GM12865 (cell line): ENCODE measurements at regions not wholly inside any gene's neighbourhood (a gene's known extent, or its start where the extent isn't known, plus 50 kb on each side); places are given as distances from the start of the nearest gene placed in this dataset.

Source experiments
- DNase-seq: peaks from one replicate; pipeline ENCODE4 v3.0.0; 2010; ENCODE audit warnings: low read depth
- H3K4me3 ChIP-seq: 2 replicates; pipeline ENCODE4 v1.5.1; 2011; ENCODE audit warnings: mild to moderate bottlenecking, low read depth, low read length, control low read depth
- TF ChIP-seq, protein P1 (sequence below): IDR thresholded peaks from 2 replicates; pipeline ENCODE4 v1.5.1; 2011; ENCODE audit warnings: low read length, control low read depth, low read depth, inconsistent platforms; ENCODE audit not compliant: insufficient read depth; ENCODE audit errors: missing control alignments

DNA sequence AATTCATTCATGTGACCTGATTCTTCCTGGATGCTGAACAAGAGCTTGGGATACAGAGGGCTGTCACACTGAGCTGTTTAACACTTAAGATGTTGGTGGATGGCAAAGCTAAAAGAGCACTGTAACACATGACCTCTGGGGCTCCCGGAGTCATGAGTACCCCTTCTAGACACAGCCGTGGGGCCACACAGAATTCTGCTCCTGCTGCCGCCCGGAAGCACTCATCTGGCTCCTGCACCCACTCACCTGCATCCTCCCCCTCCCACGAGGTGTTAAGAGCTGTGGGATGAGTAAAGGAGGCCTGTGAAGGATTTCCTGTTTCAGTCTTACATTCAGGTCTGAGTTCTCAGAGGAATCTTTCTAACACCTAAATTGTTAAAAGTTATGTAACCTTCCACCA is 78.0 kb upstream of the SSTR1 start:
- DNase-seq, result no peak
- TF ChIP-seq, protein P1, sequence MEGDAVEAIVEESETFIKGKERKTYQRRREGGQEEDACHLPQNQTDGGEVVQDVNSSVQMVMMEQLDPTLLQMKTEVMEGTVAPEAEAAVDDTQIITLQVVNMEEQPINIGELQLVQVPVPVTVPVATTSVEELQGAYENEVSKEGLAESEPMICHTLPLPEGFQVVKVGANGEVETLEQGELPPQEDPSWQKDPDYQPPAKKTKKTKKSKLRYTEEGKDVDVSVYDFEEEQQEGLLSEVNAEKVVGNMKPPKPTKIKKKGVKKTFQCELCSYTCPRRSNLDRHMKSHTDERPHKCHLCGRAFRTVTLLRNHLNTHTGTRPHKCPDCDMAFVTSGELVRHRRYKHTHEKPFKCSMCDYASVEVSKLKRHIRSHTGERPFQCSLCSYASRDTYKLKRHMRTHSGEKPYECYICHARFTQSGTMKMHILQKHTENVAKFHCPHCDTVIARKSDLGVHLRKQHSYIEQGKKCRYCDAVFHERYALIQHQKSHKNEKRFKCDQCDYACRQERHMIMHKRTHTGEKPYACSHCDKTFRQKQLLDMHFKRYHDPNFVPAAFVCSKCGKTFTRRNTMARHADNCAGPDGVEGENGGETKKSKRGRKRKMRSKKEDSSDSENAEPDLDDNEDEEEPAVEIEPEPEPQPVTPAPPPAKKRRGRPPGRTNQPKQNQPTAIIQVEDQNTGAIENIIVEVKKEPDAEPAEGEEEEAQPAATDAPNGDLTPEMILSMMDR, result no peak
- no peak overlapping the region for H3K4me3 ChIP-seq

DNA sequence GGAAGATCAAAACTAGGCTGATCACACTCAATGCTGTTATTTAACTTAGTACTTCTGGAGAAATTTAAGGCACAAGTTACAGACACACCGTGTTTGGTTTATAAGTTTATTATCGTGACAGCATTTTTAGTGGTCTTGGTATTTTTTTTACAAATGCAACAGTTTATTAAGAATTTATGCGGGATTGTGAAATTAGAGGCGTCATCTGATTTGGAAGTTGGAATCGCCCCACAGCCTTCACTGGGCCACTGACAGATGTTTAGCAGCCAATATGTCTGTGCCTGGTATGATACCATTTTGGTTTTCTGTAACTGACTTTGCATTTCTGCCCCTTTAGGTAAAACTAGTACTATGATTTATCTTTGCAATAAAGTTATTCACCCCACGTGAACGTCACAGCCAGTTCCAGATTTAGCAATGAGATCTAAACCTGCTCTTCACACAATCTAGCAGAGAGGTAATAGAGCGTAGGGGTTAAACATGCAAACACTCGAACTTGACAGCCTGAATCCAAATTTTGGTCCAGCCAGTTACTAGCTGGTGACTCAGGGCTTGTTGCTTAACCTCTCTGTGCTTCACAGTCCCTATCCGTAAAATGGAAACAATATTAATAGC is 73.2 kb upstream of the SSTR1 start:
- TF ChIP-seq, protein P1, result no peak
- no peak overlapping the region for H3K4me3 ChIP-seq
- DNase-seq, result no peak

DNA sequence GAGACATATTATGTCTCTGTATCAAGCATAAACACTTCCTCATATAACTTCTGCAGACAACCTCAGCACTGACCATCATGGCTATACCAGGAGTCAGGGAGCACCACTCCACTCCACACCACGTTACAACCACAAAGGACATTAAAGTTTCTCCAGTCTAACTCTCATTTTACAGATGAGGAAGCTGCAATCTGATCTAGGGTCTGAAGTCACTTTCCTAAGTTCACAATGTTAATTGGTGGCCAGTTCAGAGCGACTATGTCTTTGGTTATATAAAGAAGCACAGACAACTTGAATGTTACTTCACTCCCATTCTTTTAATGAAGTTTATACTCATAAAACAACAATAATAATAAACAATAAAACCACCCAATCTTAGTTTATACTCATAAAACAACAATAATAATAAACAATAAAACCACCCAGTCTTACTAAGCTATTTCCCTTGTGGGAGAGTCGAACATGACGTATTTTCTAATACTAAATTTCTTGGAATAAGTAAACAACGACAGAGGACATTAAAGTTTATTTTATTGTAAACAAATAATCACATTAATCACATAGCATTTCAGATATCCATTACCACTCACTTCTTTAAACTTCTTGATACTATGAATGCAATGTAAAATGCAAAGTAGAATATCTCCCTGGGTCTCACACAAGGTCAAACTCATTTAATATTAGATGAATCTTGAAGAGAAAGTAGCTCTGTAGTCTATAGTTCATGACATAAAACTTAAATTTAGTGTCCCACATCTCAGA is 72.4 kb upstream of the SSTR1 start:
- TF ChIP-seq, protein P1, result no peak
- DNase-seq, result no peak
- no peak overlapping the region for H3K4me3 ChIP-seq

DNA sequence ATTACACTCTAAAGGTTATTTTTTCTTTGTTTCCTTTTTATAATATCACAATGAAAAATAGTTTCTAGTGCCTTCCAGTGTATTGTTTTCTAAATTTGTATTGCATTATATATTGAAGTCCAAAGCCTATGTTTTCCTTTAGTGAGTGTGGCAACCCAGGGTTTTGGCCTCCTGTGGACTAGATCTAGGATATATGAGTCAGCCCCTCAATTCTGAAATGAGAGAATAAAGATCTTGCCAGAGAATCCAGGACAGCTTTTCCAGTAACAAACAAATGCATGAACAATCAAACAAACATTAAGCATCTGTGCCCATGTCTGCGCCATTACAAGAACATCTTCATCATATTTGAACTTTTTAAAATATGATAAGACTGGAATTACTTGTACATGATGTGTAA is 70.7 kb upstream of the SSTR1 start:
- no peak overlapping the region for H3K4me3 ChIP-seq
- no peak for DNase-seq
- TF ChIP-seq, protein P1, result no peak

DNA sequence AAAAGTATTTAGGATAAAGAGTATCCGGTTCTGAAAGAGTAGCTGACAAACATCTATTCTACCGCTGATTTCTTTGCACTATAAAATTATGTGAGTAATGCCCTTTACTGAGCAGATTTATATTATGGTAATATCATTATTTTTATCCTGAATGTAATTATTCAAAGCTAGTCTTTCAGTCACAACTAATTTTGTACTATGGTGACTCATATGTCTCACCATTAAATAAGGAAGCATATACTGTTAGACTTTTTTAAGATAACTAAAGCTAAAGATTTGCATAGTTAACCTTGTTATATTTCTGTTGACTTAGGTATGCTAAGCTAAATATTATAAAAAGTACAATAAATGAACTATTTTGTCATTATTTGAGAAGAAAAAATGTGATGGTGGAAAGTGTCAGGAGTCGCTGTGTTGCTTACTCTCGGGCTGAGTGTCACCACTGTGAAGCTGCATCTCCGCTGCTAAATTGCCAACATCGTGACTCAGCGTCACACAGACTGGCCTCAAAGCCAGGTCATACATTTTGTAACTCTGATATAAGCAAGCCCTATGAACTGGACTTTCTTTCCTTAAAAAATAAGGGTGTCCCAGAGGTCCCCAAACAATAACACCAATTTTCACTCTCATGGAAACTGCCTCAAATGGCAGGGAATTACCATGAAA is 69.1 kb upstream of the SSTR1 start:
- TF ChIP-seq, protein P1, result no peak
- H3K4me3 ChIP-seq, result no peak overlapping the region
- no peak for DNase-seq

DNA sequence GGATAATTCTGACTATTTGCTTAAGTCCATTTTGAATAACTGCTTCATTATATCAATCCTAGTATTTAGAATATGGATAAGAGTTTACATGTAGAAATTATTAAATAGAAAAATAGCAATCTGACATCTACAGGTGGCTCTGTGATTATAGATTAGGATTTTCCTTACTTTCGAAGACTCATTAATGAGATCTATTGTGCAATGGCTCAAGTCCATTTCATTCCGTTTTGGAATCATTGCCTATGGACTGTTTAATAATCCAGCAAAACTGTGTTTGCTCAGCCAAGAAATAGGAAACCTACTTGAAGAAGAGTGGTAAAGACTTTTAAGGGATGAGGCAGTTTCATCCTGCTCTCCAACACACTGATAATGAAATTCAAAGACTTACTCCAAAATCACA is 67.8 kb upstream of the SSTR1 start:
- no peak for DNase-seq
- TF ChIP-seq, protein P1, result no peak

More for the DNA sequence above, 67.8 kb upstream of the SSTR1 start:
- H3K4me3 ChIP-seq, result no peak overlapping the region
